ENCODE measurements at regions not wholly inside any gene's neighbourhood (a gene's known extent, or its start where the extent isn't known, plus 50 kb on each side); places are given as distances from the start of the nearest gene placed in this dataset.

GRCh38 chr13:29920025-29920643 lies 69.7 kb upstream of the UBL3 start:
- Histone ChIP-seq H3K4me2 (ENCODE audit: low read length) (no peak overlapping the region), H4K20me1 (ENCODE audit: insufficient read depth, low read length) (no peaks in the 10 kb centered on the region), H2AFZ (ENCODE audit: low read depth, low read length) (no peak overlapping the region), H3K4me1 (ENCODE audit: low read length) (peaks cover 7% of the 10 kb centered on the region), H3K79me2 (ENCODE audit: low read length) (no peaks in the 10 kb centered on the region), H3K4me3 (ENCODE audit: low read length) (no peak overlapping the region), H3K9me3 (ENCODE audit: insufficient read depth, low read length) (no peaks in the 10 kb centered on the region), H3K27me3 (ENCODE audit: low read depth, low read length) (no peaks in the 10 kb centered on the region), H3K27ac (ENCODE audit: low read length) (no peak overlapping the region), H3K9ac (ENCODE audit: low read length) (no peak overlapping the region), H3K36me3 (replicated peaks; ENCODE audit: low read depth, low read length) (no peaks in the 10 kb centered on the region)
- no peak for TF ChIP-seq CTCF (IDR thresholded peaks at IDR 0.05; ENCODE audit: low read depth, low read length)
- no peak for TF ChIP-seq EZH2phosphoT487 (IDR thresholded peaks at IDR 0.05; ENCODE audit: low read depth)

- Histone ChIP-seq H3K9me3 (ENCODE audit: insufficient read depth, low read length) (peaks cover 6% of the 10 kb centered on the region; the same call in 1 of the 2 replicates), H3K27ac (ENCODE audit: low read length) (no peak overlapping the region), H2AFZ (ENCODE audit: low read depth, low read length) (no peak overlapping the region), H4K20me1 (ENCODE audit: insufficient read depth, low read length) (no peaks in the 10 kb centered on the region), H3K27me3 (ENCODE audit: low read depth, low read length) (no peaks in the 10 kb centered on the region), H3K79me2 (ENCODE audit: low read length) (no peaks in the 10 kb centered on the region), H3K36me3 (replicated peaks; ENCODE audit: low read depth, low read length) (peaks cover 6% of the 10 kb centered on the region), H3K9ac (ENCODE audit: low read length) (no peak overlapping the region), H3K4me1 (ENCODE audit: low read length) (peaks cover 16% of the 10 kb centered on the region), H3K4me2 (ENCODE audit: low read length) (no peak overlapping the region), H3K4me3 (ENCODE audit: low read length) (no peak overlapping the region)
- TF ChIP-seq CTCF (IDR thresholded peaks at IDR 0.05; ENCODE audit: low read depth, low read length): no peak
- no peak for TF ChIP-seq EZH2phosphoT487 (IDR thresholded peaks at IDR 0.05; ENCODE audit: low read depth)
Measured at GRCh38 chr13:29918845-29919244, 68.4 kb upstream of the UBL3 start.

- Histone ChIP-seq H3K27ac (ENCODE audit: low read length) (no peak overlapping the region), H3K27me3 (ENCODE audit: low read depth, low read length) (no peaks in the 10 kb centered on the region), H3K36me3 (replicated peaks; ENCODE audit: low read depth, low read length) (peaks cover 8% of the 10 kb centered on the region)
Measured at GRCh38 chr13:29917650-29918049, 67.2 kb upstream of the UBL3 start.

GRCh38 chr13:29914581-29914980 lies 64.2 kb upstream of the UBL3 start:
- Histone ChIP-seq H3K27ac (ENCODE audit: low read length) (no peak overlapping the region), H3K4me2 (ENCODE audit: low read length) (no peak overlapping the region), H4K20me1 (ENCODE audit: insufficient read depth, low read length) (no peaks in the 10 kb centered on the region), H3K79me2 (ENCODE audit: low read length) (no peaks in the 10 kb centered on the region), H2AFZ (ENCODE audit: low read depth, low read length) (no peak overlapping the region), H3K9me3 (ENCODE audit: insufficient read depth, low read length) (peaks cover 6% of the 10 kb centered on the region), H3K36me3 (replicated peaks; ENCODE audit: low read depth, low read length) (peaks cover 8% of the 10 kb centered on the region), H3K27me3 (ENCODE audit: low read depth, low read length) (no peaks in the 10 kb centered on the region), H3K4me3 (ENCODE audit: low read length) (no peak overlapping the region), H3K4me1 (ENCODE audit: low read length) (peaks cover 10% of the 10 kb centered on the region; the same call in 1 of the 2 replicates), H3K9ac (ENCODE audit: low read length) (no peak overlapping the region)
- TF ChIP-seq EZH2phosphoT487 (IDR thresholded peaks at IDR 0.05; ENCODE audit: low read depth) (no peak), CTCF (IDR thresholded peaks at IDR 0.05; ENCODE audit: low read depth, low read length) (no peak)

More at GRCh38 chr13:29917650-29918049, 67.2 kb upstream of the UBL3 start:
- no peak overlapping the region for H3K9ac ChIP-seq (ENCODE audit: low read length)
- no peak overlapping the region for H3K4me3 ChIP-seq (ENCODE audit: low read length)
- H3K79me2 ChIP-seq (ENCODE audit: low read length): no peaks in the 10 kb centered on the region
- no peak for TF ChIP-seq CTCF (IDR thresholded peaks at IDR 0.05; ENCODE audit: low read depth, low read length)
- no peak for TF ChIP-seq EZH2phosphoT487 (IDR thresholded peaks at IDR 0.05; ENCODE audit: low read depth)
- no peak overlapping the region for H2AFZ ChIP-seq (ENCODE audit: low read depth, low read length)
- H3K9me3 ChIP-seq (ENCODE audit: insufficient read depth, low read length): peaks cover 6% of the 10 kb centered on the region
- no peaks in the 10 kb centered on the region for H4K20me1 ChIP-seq (ENCODE audit: insufficient read depth, low read length)
- H3K4me1 ChIP-seq (ENCODE audit: low read length): peaks cover 11% of the 10 kb centered on the region
- H3K4me2 ChIP-seq (ENCODE audit: low read length): no peak overlapping the region
